MM.1S (cell line): ENCODE measurements at regions not wholly inside any gene's neighbourhood (a gene's known extent, or its start where the extent isn't known, plus 50 kb on each side); places are given as distances from the start of the nearest gene placed in this dataset.

Source experiments
- DNase-seq: peaks from one replicate; pipeline ENCODE4 v3.0.0-alpha.2; 2015
- H2AFZ ChIP-seq: fragments of 300-600 bp; sonication (generic); 2 replicates; pipeline ENCODE4 v1.6.0; 2016; ENCODE audit warnings: antibody characterized with exemption, low read length
- H3F3A ChIP-seq: fragments of 300-600 bp; sonication (generic); 2 replicates; pipeline ENCODE4 v1.6.1; 2016; ENCODE audit warnings: mild to moderate bottlenecking, antibody characterized with exemption, low read length, moderate library complexity, mixed read lengths; ENCODE audit not compliant: insufficient read depth
- H3K27ac ChIP-seq: fragments of 300-600 bp; sonication (generic); 2 replicates; pipeline ENCODE4 v1.5.1; 2016; ENCODE audit warnings: mild to moderate bottlenecking, low read length
- H3K27me3 ChIP-seq: fragments of 300-600 bp; sonication (generic); replicated peaks from 2 replicates; pipeline ENCODE4 v1.6.0; 2016; ENCODE audit warnings: low read length; ENCODE audit not compliant: insufficient read depth
- H3K36me3 ChIP-seq: fragments of 300-600 bp; sonication (generic); replicated peaks from 2 replicates; pipeline ENCODE4 v1.6.1; 2016; ENCODE audit warnings: mild to moderate bottlenecking, low read length, mixed read lengths; ENCODE audit not compliant: insufficient read depth
- H3K4me1 ChIP-seq: fragments of 300-600 bp; sonication (generic); 2 replicates; pipeline ENCODE4 v1.6.1; 2016; ENCODE audit warnings: low read length, mixed read lengths
- H3K4me2 ChIP-seq: fragments of 300-600 bp; sonication (generic); 2 replicates; pipeline ENCODE4 v1.6.0; 2016; ENCODE audit warnings: low read depth, low read length
- H3K4me3 ChIP-seq: fragments of 300-600 bp; sonication (generic); 2 replicates; pipeline ENCODE4 v1.5.1; 2016; ENCODE audit warnings: low read length, mixed read lengths
- H3K79me2 ChIP-seq: fragments of 300-600 bp; sonication (generic); 2 replicates; pipeline ENCODE4 v1.6.1; 2016; ENCODE audit warnings: mixed run types, low read length, mixed read lengths
- H3K9ac ChIP-seq: fragments of 300-600 bp; sonication (generic); 2 replicates; pipeline ENCODE4 v1.6.1; 2016; ENCODE audit warnings: low read length, mixed read lengths
- H3K9me2 ChIP-seq: fragments of 300-600 bp; sonication (generic); replicated peaks from 2 replicates; pipeline ENCODE4 v1.6.1; 2016; ENCODE audit warnings: mild to moderate bottlenecking, low read length, mixed read lengths; ENCODE audit not compliant: insufficient read depth
- H3K9me3 ChIP-seq: fragments of 300-600 bp; sonication (generic); replicated peaks from 2 replicates; pipeline ENCODE4 v1.6.1; 2016; ENCODE audit warnings: mild to moderate bottlenecking, low read length, mixed read lengths; ENCODE audit not compliant: insufficient read depth
- H4K20me1 ChIP-seq: fragments of 300-600 bp; sonication (generic); 2 replicates; pipeline ENCODE4 v1.6.1; 2016; ENCODE audit warnings: mild to moderate bottlenecking, low read length, moderate library complexity, mixed read lengths; ENCODE audit not compliant: insufficient read depth
- EZH2 ChIP-seq: fragments of 300-600 bp; sonication (generic); optimal IDR thresholded peaks from 2 replicates; pipeline ENCODE3; 2017; ENCODE audit warnings: low read depth, mild to moderate bottlenecking, antibody characterized with exemption, low read length, mixed read lengths
- EZH2phosphoT487 ChIP-seq: fragments of 300-600 bp; sonication (generic); IDR thresholded peaks from 2 replicates; pipeline ENCODE4 v1.6.1; 2018; ENCODE audit warnings: antibody characterized with exemption, low read length
- TF ChIP-seq, protein P1 (sequence below): fragments of 300-600 bp; sonication (generic); IDR thresholded peaks from 2 replicates; pipeline ENCODE4 v1.5.1; 2016; ENCODE audit warnings: antibody characterized with exemption, low read length, mixed read lengths

DNA sequence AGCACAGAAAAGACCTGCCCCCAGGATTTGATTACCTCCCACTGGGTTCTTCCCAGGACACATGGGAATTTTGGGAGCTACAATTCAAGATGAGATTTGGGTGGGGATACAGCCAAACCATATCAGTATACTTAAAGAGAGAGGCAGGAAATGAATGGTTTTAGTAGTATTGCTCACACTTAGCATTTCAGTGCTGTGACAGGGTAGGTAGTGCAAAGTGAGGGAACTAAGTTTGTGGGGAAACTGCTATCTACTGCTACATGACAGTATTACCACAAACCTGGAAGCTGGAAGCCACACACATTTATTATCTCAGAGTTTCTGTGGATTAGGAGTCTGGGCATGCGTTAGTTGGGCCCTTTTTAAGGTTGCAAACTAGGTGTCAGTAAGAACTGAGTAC, 450.7 kb downstream of the LPIN1 start:
- no peaks in the 10 kb centered on the region for H3K9me3 ChIP-seq
- H3K27ac ChIP-seq = no peak overlapping the region
- no peaks in the 10 kb centered on the region for H3K27me3 ChIP-seq
- H3F3A ChIP-seq = no peaks in the 10 kb centered on the region
- H3K4me2 ChIP-seq = no peak overlapping the region
- H3K79me2 ChIP-seq = no peaks in the 10 kb centered on the region
- H3K4me1 ChIP-seq = no peaks in the 10 kb centered on the region
- no peak for DNase-seq
- no peak overlapping the region for H3K4me3 ChIP-seq
- H2AFZ ChIP-seq = no peak overlapping the region
- no peaks in the 10 kb centered on the region for H4K20me1 ChIP-seq
- H3K36me3 ChIP-seq = no peaks in the 10 kb centered on the region
- no peak overlapping the region for H3K9ac ChIP-seq
- H3K9me2 ChIP-seq = no peaks in the 10 kb centered on the region
- TF ChIP-seq EZH2 (no peak), EZH2phosphoT487 (no peak)
- TF ChIP-seq, protein P1, sequence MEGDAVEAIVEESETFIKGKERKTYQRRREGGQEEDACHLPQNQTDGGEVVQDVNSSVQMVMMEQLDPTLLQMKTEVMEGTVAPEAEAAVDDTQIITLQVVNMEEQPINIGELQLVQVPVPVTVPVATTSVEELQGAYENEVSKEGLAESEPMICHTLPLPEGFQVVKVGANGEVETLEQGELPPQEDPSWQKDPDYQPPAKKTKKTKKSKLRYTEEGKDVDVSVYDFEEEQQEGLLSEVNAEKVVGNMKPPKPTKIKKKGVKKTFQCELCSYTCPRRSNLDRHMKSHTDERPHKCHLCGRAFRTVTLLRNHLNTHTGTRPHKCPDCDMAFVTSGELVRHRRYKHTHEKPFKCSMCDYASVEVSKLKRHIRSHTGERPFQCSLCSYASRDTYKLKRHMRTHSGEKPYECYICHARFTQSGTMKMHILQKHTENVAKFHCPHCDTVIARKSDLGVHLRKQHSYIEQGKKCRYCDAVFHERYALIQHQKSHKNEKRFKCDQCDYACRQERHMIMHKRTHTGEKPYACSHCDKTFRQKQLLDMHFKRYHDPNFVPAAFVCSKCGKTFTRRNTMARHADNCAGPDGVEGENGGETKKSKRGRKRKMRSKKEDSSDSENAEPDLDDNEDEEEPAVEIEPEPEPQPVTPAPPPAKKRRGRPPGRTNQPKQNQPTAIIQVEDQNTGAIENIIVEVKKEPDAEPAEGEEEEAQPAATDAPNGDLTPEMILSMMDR = no peak

DNA sequence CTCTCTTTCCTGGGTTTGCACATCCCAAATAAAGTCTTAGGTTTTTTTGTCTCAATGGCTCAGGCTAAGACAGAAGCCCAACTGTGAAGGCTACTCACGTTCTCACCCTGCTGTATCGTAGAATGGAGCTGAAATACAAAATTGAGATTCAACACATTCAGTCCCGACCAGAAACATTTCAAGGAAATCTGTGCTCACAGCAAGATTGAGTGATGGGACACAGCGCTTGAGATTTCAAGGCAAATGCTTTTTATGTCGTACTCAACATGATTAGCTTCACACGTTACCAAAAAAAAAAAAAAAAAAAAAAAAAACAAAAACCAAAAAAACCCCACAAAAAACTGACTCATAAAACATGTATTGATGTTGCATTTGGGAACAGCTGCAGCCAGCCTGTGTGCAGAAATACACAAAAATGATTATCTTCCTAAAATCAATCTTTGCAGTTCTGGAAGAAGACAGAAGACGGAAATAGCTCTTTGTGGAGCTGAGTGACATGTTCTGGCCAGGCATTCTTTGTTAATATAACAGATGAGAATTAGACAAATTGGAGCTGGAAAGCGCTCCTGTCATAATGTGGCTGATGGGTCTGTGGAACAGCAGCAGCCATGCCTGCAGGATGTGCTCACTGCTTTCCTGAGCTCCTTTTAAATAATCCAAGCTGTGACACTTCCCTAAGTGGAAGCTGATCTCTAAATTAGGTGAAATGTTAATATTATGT, 453.2 kb downstream of the LPIN1 start:
- no peaks in the 10 kb centered on the region for H3K36me3 ChIP-seq
- H3K27ac ChIP-seq = no peak overlapping the region
- H3K9me2 ChIP-seq = no peaks in the 10 kb centered on the region
- H4K20me1 ChIP-seq = no peaks in the 10 kb centered on the region
- H3K9me3 ChIP-seq = no peaks in the 10 kb centered on the region
- no peak overlapping the region for H2AFZ ChIP-seq
- H3K79me2 ChIP-seq = no peaks in the 10 kb centered on the region
- H3K4me2 ChIP-seq = no peak overlapping the region
- H3K4me1 ChIP-seq = no peaks in the 10 kb centered on the region
- TF ChIP-seq, protein P1 = no peak
- no peak for TF ChIP-seq EZH2
- no peak for TF ChIP-seq EZH2phosphoT487
- no peak overlapping the region for H3K4me3 ChIP-seq
- no peak for DNase-seq
- H3K27me3 ChIP-seq = no peaks in the 10 kb centered on the region
- H3F3A ChIP-seq = no peaks in the 10 kb centered on the region
- no peak overlapping the region for H3K9ac ChIP-seq

DNA sequence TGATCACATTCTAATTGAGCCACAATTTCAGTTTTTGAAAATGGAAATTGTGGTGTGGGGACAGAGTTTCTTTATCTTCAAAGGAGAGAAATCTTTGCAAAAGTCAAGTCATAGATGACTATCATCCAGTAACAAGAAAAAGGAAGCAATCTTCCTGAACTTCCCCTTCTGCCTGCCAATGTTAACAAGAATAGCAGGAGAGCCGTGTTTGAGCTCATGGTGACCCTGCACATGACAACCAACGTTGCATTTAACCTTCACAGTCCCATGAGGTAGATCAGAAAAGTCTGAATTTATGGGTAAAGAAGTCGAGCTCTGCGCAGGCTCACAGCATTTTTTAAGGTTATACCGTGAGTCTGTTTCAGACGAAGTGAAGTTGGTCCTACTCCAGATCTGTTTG, 454.9 kb downstream of the LPIN1 start:
- H3K9me3 ChIP-seq = no peaks in the 10 kb centered on the region
- H3K9me2 ChIP-seq = no peaks in the 10 kb centered on the region
- no peak overlapping the region for H2AFZ ChIP-seq
- no peak for DNase-seq
- no peaks in the 10 kb centered on the region for H3K27me3 ChIP-seq
- no peaks in the 10 kb centered on the region for H4K20me1 ChIP-seq
- no peaks in the 10 kb centered on the region for H3F3A ChIP-seq
- no peaks in the 10 kb centered on the region for H3K36me3 ChIP-seq
- H3K9ac ChIP-seq = no peak overlapping the region
- no peak overlapping the region for H3K4me3 ChIP-seq
- no peak overlapping the region for H3K27ac ChIP-seq
- no peak overlapping the region for H3K4me2 ChIP-seq
- H3K79me2 ChIP-seq = no peaks in the 10 kb centered on the region
- no peaks in the 10 kb centered on the region for H3K4me1 ChIP-seq
- TF ChIP-seq, protein P1 = no peak
- TF ChIP-seq EZH2 (no peak), EZH2phosphoT487 (no peak)
